ENCODE measurements at regions not wholly inside any gene's neighbourhood (a gene's known extent, or its start where the extent isn't known, plus 50 kb on each side); places are given as distances from the start of the nearest gene placed in this dataset.
"Not testable (repeated sequence)": the region's sequence is repeated elsewhere in the genome, so short reads cannot be mapped to it uniquely, and the experiment has no call there.

DNA sequence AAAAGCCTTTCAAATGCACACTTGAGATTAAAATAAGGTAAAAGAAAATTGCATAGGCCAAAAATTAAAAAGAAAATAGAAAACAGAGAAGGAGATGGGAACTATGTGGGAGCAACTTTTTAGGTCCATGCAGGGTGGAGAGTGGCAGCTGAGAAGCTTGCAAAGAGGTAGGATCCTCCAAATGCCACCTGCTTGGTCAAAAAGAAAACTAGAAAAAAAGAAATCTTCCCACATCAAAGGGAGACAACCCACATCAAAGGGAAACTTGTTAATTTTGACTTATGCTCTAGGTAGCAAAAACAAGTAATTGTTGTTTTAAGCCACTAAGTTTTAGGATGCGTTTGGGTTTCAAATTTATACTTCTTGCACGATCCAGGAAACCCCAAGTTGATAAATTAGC, 342.9 kb downstream of the IL20RB start:
- no peak for DNase-seq (ENCODE audit: low spot score)

DNA sequence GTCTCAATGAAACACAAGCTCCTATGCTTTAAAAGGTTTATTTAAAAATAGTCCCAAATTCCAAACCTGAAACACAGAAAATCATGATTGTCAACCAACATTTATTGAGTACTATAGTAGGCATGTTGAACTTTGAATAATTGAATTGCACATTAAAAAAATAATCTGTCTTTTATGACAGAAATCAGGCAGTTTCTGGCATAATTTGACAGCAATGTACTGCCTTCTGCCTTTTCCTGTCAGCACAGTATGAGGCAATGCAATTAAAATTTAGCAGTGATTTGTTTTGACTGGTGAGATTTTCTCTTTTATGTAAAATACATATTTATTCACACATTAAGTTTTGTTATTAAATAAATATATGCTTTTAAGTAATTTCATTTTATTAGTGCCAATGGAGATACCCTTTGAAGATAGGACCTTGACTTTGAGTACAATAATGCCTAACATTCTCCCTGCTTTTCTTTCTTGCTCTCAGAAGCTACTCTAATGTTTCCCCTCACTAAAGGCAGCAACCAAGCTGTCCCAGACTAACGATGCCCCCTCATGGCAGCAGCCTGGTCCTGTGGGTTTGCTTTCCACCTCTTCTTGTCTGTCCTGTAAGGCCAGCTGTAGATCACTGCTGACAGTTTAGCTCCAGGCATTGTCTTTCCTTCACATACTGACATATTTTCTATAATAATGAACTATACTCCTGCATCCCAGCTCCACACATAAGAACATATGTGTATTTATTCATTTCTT, 346.7 kb downstream of the IL20RB start:
- DNase-seq (ENCODE audit: low spot score), result no peak

DNA sequence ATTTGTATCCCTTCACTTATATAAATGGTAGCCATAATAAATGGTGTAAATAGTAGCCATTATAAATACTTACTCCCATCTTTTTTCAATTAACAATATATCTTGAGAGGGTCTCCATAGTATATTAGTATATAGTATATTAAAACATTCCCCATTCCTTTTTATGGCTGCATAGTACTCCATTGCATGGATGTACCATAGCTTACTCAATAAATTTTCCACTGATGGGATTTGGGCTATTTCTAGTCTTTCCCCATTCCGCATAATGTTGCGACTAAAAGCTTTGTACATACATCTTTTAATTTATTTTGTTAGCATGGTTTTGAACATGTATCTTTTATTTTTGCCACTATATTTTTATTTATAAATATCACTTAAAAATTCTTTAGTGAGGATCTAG, 366.3 kb downstream of the IL20RB start:
- DNase-seq (ENCODE audit: low spot score), result no peak

DNA sequence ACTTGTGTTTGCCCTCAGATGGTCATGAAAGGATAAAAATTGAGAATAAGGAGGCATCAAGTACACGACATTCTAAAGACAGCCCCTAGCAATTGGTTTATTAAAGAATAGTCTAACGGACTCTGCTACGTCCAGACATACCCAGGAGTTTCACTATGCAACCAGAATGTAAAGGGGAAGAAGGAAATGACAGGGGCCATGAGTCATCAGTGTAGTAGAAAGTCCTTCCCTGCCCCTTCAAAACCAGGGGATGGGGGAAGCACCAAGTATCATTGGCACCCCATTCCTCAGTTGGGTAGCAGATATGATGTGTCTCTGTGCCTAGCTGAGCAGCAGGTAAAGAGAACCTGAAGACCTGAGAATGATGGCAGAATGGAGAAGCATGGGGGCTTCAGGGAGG, 367.4 kb downstream of the IL20RB start:
- DNase-seq (ENCODE audit: low spot score), result no peak

DNA sequence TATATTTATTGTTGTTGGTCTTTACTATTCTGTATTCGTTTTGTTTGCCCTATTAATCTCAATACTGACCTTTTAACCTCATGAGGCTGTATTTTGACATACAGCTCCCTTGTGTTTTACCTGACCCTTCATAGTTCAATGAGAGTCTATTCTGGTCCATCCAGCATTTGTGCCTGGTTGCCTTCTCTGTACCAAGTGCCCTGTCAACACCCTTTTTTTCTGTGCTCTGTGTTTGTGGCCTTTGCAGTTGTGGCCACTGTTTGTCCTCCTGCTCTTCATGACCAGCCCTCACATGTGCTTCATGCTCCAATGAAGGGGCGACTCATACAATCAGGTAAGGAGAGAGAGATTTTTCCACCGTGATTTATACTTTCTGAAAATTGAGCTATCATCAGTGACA, 368.2 kb downstream of the IL20RB start:
- DNase-seq (ENCODE audit: low spot score), result no peak

DNA sequence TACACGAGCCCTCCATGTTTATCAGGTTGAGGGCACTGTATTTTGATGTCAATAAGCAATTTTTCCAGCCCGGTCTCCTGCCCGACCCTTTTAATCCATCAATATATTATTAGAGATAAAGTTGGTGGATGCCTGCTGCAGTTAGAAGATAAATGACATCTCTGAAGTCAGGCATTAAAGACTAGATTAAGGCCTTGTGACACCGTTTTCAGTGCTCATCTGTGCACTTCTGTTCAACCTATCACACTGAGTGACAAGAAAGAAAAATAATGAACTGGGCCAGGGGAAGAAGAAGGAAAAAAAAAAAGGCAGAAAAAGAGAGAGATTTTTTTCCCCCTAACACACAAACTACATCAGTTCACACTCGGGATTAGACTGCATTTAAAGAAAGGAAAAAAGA, 371.8 kb downstream of the IL20RB start:
- DNase-seq (ENCODE audit: low spot score), result no peak

DNA sequence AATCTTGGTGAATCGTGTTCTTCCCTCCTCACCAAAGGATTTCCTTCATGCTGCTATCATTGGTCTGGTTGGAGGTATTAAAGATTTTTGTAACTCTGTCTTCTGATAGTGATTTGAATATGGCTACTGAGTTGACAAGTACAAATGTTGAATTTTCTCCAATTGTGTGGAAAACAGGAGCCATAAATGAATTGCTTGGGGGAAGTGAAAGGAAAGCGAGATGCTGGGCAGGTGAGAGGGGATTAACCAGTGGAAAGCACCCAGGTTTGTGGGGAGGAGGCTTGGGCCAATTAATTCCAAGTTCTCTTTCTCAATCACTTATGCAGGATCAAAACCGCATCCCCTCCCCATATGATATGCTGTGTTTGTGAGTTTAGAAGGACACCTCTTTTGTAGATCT, 372.5 kb downstream of the IL20RB start:
- DNase-seq (ENCODE audit: low spot score), result no peak

DNA sequence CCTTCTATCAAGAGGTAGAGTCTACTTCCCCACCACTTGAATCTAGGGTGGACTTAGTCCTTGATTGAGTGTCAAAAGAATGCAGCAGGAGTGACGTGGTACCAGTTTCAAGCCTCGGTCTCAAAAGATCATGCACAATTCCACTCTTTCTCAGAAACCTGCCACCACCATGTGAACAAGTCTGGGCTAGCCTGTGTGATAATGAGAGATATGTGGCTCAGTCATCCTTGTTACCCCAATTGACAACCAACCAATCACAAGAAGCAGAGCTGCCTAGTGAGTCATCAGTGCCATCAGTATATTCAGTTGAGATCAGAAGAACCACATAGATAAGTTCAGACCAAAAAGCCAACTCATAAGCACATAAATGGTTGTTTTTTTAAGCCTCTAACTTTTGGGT, 374.5 kb downstream of the IL20RB start:
- DNase-seq (ENCODE audit: low spot score), result no peak

DNA sequence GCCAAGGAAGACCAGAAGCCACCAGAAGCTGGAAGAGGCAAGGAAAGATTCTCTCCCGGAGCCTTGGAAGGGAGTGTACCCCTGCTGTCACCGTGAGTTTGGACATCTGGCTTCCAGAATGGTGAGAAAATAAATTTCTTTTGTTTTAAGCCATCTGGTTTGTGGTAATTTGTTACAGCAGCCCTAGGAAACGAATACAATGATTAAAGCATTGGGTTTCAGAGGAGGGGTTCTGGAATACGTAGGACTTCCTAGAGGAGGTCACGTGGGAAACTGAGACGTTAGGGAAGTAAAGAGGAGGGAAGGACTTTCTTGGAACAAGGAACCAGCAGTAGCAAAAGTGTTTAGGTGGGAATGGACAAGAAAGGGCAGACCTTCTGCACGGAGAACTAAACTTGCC, 377.7 kb downstream of the IL20RB start:
- no peak for DNase-seq (ENCODE audit: low spot score)

DNA sequence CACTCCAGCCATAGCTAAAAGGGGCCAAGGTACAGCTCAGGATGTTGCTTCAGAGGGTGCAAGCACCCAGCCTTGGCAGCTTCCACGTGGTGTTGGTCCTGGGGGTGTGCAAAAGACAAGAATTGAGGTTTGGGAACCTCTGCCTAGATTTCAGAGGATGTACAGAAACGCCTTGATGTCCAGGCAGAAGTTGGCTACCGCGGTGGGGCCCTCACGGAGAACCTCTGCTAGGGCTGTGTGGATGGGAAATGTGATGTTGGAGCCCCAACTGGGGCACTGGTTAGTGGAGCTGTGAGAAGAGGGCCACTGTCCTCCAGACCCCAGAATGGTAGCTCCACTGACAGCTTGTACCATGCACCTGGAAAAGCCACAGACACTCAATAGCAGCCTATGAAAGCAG, 380.6 kb downstream of the IL20RB start:
- not testable (repeated sequence) for DNase-seq (ENCODE audit: low spot score)

DNA sequence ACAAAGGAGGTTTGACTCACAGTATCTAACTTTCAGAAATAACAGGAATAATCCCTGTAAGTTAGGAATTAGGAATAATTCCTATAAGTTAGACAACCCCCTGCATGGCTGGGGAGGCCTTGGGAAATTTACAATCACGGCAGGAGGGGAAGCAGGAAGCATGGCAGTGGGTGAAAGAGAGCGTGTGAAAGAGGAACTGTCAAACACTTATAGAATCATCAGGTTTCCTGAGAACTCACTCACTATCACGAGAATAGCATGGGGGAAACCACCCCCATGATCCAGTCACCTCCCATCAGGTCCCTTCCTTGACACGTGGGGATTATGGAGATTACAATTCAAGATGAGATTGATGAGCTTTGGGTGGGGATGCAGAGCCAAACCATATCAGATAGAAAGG, 385.5 kb downstream of the IL20RB start:
- DNase-seq (ENCODE audit: low spot score), result no peak

DNA sequence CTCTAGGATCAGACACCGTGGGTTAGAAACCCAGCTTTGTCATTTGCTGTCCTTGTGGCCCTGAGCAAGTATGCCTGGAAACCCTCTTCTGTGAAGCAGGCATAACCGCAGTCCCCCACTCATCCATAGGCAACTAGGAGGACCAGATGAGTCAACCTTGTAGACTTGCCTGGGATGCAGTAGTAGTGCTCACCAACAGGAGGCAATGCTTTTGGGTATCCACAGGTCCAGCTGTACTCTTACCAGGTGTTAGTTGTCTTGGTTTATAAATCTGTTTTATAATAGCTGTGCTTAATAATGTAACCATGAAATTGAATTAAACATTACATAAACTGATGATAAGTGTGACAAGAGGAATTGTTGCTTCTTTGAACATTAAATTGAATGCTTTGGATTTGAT, 389.3 kb downstream of the IL20RB start:
- no peak for DNase-seq (ENCODE audit: low spot score)

DNA sequence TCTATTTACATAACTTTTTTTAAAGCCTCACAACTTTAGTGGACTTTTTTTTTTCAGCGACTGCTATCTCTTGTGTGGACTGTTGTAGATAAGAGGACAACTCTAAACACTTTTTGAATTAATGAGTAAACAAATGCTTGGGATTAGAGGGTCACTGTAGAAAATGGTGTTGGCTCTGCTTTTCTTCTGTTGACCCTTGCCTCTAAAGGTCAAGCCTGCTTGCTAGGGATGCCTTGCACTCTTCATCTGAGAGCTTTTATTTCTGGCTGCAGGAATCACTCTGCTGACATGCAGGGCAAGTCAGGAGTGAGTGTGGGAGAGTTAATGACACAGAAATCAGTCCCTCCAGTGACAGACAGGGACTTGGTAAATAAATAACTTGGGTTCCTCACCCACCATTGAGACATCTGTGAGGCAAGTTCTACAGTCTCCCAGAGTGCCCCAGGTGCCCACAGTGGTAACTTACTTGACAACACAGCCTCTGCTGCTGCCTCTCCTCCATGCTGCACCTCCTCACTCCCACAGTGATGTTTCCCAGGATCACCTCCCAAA, 390.1 kb downstream of the IL20RB start:
- no peak for DNase-seq (ENCODE audit: low spot score)

DNA sequence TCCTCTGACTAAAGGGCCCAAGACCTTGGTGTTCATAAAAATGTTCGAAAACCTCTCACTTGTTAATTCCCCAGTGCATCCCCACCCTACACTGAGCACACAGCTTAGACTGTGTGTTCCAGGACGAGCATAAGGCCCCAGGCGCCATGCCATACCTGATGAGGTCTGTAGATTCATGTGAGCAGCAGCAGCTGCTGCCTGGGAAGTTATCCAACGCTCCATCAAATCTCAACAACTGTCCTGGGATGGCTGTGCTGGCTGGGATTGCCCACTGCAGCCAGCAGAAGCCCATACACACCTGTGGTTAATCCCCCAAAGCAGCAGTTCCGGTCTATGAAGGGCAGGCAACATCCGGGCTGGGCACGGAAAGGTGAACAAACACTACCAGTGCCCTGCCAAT, 391.2 kb downstream of the IL20RB start:
- no peak for DNase-seq (ENCODE audit: low spot score)

DNA sequence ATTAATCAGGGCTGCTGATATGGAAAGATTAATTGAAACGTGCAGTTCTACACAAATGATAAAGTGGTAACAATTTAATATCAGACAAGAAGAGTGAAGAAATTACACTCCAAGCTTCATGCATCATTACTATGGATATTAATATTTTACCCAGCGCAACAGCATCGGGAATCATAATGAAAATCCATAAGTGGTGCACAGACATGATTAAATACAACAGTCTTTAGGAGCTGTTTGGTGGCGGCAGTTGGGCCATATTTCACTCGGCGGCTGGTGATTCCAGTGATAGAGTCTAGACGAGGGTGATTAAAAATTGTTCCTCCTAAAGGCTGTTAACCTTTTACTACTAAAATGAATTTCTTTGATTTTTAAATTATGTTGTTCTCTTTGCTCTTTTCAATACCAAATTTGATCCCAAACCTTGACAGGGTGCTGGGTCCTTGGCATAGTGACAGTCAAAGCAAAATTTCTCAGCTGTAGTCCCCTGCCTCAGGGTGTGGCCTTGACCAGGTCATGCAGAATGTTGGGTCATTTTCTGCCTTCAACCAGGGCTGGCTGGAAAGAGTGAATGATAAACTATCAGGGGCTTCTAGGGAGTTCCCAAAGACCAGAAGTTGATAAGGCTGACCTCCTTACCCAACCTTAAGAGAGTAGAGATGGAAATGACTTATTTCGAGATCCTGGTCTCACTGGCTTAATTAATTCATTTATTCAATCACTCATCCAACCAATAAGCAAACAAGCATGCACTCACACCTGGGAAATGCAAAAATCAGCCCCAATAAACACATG, 392.0 kb downstream of the IL20RB start:
- no peak for DNase-seq (ENCODE audit: low spot score)

DNA sequence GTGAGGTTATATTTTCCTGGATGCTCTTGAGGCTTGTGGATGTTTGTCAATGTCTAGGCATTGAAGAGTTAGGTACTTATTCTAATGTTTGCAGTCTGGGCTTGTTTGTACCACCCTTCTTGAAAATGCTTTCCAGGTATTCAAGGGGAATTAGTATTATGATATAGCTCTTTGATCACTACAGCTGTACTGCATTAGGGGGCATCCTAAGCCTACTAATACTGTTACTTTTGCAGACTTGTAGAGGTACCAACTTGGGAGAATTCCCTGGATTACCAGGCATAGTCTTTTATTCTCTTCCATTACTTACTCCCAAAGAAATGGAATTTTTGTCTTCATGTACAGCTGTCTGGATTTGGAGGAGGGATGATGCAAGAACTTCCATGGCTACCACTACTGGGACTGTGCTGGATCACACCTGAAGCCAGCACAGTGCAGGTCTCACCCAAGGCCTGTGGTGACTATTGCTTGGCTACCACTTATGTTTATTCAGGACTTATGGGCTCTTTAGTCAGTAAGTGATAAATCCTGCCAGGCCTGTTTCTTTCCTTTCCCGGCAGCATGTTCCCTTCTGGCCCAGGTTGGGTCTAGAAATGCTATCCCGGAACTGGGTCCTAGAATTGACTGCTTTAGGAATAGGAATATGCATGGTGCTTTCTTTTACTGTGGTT, 402.9 kb downstream of the IL20RB start:
- no peak for DNase-seq (ENCODE audit: low spot score)

DNA sequence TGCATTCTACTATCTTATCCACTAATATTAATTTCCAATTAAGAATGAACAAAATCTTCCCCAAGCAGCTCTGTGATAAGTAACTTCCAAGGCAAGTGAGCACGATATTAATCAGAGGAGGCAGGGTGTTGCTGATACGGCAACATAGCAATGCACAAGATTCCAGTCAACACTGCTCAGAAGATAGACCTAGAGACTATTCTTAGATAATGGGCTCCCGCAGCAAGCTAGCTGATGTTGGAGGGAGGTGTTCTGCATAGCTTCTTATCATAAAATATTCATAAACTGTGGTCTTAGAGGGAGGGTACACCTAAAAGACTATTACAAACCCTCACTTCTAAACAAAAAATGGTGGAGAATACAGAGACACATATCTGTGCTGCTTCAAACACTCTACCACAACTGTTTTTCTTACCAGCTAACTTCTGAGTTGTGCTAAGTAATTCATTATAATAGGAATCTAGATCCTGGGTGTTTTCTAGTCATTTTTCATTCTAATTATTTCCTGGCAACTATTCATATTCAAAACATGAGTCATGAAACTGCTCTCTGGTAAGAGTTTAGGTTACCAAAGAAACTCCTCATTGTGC, 382.0 kb upstream of the SOX14 start:
- no peak for DNase-seq (ENCODE audit: low spot score)

DNA sequence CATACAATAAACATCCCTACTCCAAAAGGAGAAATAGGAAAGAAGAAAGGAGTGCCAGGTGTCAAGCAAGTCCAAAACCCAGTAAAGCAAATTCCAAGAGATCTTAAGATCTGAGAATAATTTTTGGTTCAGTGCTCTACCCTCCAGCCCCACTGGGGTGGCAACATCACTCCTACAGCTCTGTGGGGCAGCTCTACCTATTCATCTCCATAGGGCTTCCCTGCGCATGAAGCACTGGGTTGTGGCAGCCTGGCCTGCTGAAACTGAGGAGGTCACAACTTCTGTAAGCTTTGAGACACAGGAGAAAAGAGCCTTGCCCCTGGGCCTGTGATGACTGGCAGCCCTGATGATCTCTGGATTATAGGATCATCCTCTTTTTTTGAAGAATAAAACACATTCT, 378.2 kb upstream of the SOX14 start:
- no peak for DNase-seq (ENCODE audit: low spot score)

DNA sequence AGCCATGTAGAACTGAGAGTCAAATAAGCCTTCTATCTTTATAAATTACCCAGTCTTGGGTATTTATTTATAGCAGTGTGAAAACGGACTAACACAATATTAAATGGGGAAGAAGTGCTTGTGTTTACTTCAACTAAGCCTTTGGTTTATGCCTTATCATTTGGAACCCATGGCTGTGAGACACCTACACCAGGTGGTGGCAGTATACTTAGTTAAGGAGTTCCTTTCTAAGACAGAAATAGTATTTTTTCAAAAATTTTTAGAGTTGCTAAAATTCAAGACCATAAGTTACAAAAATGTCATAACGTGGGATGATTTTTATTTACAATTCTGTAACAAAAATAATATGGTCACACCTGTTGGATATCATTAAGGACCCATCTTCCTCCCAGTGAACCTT, 354.5 kb upstream of the SOX14 start:
- DNase-seq (ENCODE audit: low spot score), result no peak

DNA sequence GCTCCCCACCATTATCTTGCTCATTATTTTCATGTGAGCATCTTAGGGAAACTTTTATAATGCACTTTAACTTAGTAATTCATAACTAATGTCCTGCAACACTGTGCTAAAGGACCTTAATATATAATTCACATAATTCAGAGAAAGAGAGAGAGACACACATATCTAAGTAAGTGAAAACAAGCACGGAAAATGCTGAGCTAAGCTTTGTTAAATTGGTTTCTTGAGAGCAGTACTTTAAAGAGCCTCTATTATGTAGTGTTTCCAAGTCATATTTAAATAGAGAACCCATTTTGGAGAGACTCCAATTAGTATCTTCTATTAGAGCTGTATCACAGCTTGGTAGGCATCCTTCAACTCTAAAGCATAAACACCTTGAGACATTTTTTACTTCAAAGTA, 354.1 kb upstream of the SOX14 start:
- no peak for DNase-seq (ENCODE audit: low spot score)

DNA sequence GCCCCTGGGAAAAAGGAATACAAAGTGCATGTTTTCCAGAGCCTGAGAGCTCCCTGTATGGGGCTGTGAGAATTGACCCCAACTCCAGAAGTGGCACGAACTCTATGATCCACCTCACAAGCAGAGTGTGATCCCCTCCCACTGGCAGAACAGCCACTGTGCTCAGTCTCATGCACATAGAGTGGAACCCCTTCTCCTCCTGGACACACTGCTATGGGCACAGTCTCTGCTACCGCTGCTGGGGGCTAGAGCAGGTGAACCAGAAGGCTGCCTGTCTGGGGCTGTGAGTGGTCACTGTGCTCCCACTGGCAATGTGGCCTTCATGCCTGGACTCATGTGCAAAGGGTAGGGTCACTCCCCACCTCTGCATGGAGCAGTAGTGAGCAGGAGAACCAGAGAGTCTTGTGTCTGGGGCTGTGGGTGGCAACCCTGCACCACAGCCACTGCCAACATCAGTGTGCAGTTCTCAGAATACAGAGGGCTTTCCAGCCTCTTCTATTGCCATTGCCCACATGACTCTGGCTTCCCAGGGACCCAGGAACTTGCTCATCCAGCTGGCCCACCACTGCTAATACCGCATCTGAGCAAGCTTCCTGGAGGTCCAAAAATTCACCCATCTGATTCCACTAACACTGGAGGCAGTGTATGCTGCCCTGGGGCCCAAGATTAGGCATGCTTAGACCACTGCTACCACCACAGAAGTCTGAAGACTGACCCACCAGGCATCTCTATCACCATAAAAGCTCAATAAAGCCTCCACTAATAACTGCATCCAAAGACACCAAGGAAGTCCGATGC, 343.7 kb upstream of the SOX14 start:
- DNase-seq (ENCODE audit: low spot score), result no peak

DNA sequence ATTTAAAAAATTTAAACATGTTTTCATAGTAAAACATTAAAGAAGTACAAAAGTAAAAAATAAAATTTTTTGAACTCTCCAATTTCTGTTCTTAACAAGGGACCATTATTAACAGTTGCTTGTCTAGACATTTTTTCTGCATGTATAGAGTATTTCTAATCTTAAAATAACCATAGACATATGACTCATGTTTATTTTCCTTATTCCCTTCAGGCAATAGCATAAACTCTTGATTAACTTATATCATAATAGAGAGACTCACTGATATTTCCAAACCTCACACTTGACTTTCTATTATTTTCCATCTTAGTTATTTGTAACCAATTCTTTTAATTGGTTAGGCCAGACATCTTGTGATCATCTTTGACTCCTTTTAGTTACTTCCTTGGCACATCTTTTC, 325.6 kb upstream of the SOX14 start:
- no peak for DNase-seq (ENCODE audit: low spot score)
